H9 (cell line): ENCODE measurements at regions not wholly inside any gene's neighbourhood (a gene's known extent, or its start where the extent isn't known, plus 50 kb on each side); places are given as distances from the start of the nearest gene placed in this dataset.

Source experiments
- DNase-seq: peaks from one replicate; pipeline ENCODE4 v3.0.0-alpha.2; 2017
- H2AFZ ChIP-seq: one replicate; pipeline ENCODE4 v1.6.1; 2013; ENCODE audit warnings: mild to moderate bottlenecking, low read length, control low read depth, moderate library complexity
- H2AK5ac ChIP-seq: 2 replicates; pipeline ENCODE4 v1.6.1; 2013; ENCODE audit warnings: low read length, control low read depth, mixed read lengths; ENCODE audit not compliant: insufficient read length
- H2BK120ac ChIP-seq: one replicate; pipeline ENCODE4 v1.6.1; 2013; ENCODE audit warnings: low read depth, mild to moderate bottlenecking, low read length, control low read depth, inconsistent platforms; ENCODE audit not compliant: poor library complexity, severe bottlenecking
- H2BK12ac ChIP-seq: 2 replicates; pipeline ENCODE4 v1.6.1; 2013; ENCODE audit warnings: low read length, control low read depth, mixed read lengths, low read depth; ENCODE audit not compliant: insufficient read length
- H2BK15ac ChIP-seq: 2 replicates; pipeline ENCODE4 v1.6.1; 2013; ENCODE audit warnings: low read depth, low read length, control low read depth
- H2BK20ac ChIP-seq: one replicate; pipeline ENCODE4 v1.6.1; 2013; ENCODE audit warnings: low read depth, mild to moderate bottlenecking, low read length, control low read depth, inconsistent platforms; ENCODE audit not compliant: poor library complexity, severe bottlenecking
- H2BK5ac ChIP-seq: 2 replicates; pipeline ENCODE4 v1.6.1; 2013; ENCODE audit warnings: low read length, control low read depth, mixed read lengths; ENCODE audit not compliant: insufficient read length
- H3K14ac ChIP-seq: 2 replicates; pipeline ENCODE4 v1.6.1; 2013; ENCODE audit warnings: low read length, control low read depth; ENCODE audit not compliant: insufficient read depth
- H3K18ac ChIP-seq: 2 replicates; pipeline ENCODE4 v1.6.1; 2013; ENCODE audit warnings: low read depth, mild to moderate bottlenecking, mixed read lengths, low read length, control low read depth; ENCODE audit not compliant: insufficient read length
- H3K23ac ChIP-seq: 2 replicates; pipeline ENCODE4 v1.6.1; 2013; ENCODE audit warnings: low read length, control low read depth, mixed read lengths, low read depth; ENCODE audit not compliant: insufficient read length
- H3K23me2 ChIP-seq: 2 replicates; pipeline ENCODE4 v1.6.1; 2013; ENCODE audit warnings: low read depth, mild to moderate bottlenecking, mixed read lengths, low read length, control low read depth; ENCODE audit not compliant: insufficient read length, poor library complexity, severe bottlenecking
- H3K27ac ChIP-seq: 2 replicates; pipeline ENCODE4 v1.5.1; 2013; ENCODE audit warnings: low read length, control low read depth, mixed read lengths, low read depth; ENCODE audit not compliant: insufficient read length
- H3K27me3 ChIP-seq: 2 replicates; pipeline ENCODE4 v1.6.1; 2013; ENCODE audit warnings: low read length, control low read depth, inconsistent platforms; ENCODE audit not compliant: insufficient read depth
- H3K4ac ChIP-seq: 2 replicates; pipeline ENCODE4 v1.6.1; 2013; ENCODE audit warnings: low read depth, mild to moderate bottlenecking, control low read depth, inconsistent platforms, low read length, moderate library complexity
- H3K4me1 ChIP-seq: 2 replicates; pipeline ENCODE4 v1.6.1; 2013; ENCODE audit warnings: low read length, control low read depth, inconsistent platforms; ENCODE audit not compliant: insufficient read depth
- H3K4me2 ChIP-seq: 2 replicates; pipeline ENCODE4 v1.6.1; 2013; ENCODE audit warnings: low read length, control low read depth, mixed read lengths; ENCODE audit not compliant: insufficient read length, insufficient read depth
- H3K56ac ChIP-seq: 2 replicates; pipeline ENCODE4 v1.6.1; 2013; ENCODE audit warnings: low read depth, mild to moderate bottlenecking, mixed read lengths, low read length, control low read depth; ENCODE audit not compliant: insufficient read length
- H3K79me1 ChIP-seq: 2 replicates; pipeline ENCODE4 v1.6.1; 2013; ENCODE audit warnings: low read depth, mild to moderate bottlenecking, moderate library complexity, low read length, control low read depth, inconsistent platforms; ENCODE audit not compliant: insufficient read depth, poor library complexity, severe bottlenecking
- H3K79me2 ChIP-seq: 2 replicates; pipeline ENCODE4 v1.6.1; 2013; ENCODE audit warnings: low read length, control low read depth, inconsistent platforms; ENCODE audit not compliant: insufficient read depth
- H3K9ac ChIP-seq: 2 replicates; pipeline ENCODE4 v1.6.1; 2013; ENCODE audit warnings: low read length, control low read depth, mixed read lengths; ENCODE audit not compliant: insufficient read length; ENCODE audit errors: extremely low read depth
- H3K9me3 ChIP-seq: one replicate; pipeline ENCODE4 v1.6.1; 2013; ENCODE audit warnings: low read depth, low read length, inconsistent platforms; ENCODE audit not compliant: control insufficient read depth
- H3T11ph ChIP-seq: one replicate; pipeline ENCODE4 v1.6.1; 2013; ENCODE audit warnings: mild to moderate bottlenecking, low read length, control low read depth, inconsistent platforms
- H4K20me1 ChIP-seq: one replicate; pipeline ENCODE4 v1.6.1; 2013; ENCODE audit not compliant: control insufficient read depth, insufficient read length, insufficient read depth
- H4K5ac ChIP-seq: 2 replicates; pipeline ENCODE4 v1.6.1; 2013; ENCODE audit warnings: low read depth, mild to moderate bottlenecking, mixed read lengths, low read length, control low read depth; ENCODE audit not compliant: insufficient read length
- H4K8ac ChIP-seq: replicated peaks from 2 replicates; pipeline ENCODE4 v1.6.1; 2013; ENCODE audit warnings: low read length, control low read depth, mixed read lengths, low read depth; ENCODE audit not compliant: insufficient read length
- H4K91ac ChIP-seq: 2 replicates; pipeline ENCODE4 v1.6.1; 2013; ENCODE audit warnings: low read depth, mild to moderate bottlenecking, moderate library complexity, mixed read lengths, low read length, control low read depth; ENCODE audit not compliant: insufficient read length
- H3K27ac Mint-ChIP-seq, 3 experiments: 2 replicates in 2 of 3; 3 replicates in 1 of 3; pipeline ENCODE4 v1.8.0; 2020 to 2021; ENCODE audit warnings: mixed read lengths in 3 of 3, mild to moderate bottlenecking in 1 of 3, moderate library complexity in 1 of 3
- H3K27me3 Mint-ChIP-seq: 2 replicates; pipeline ENCODE4 v1.8.0; 2021; ENCODE audit warnings: low read depth, mild to moderate bottlenecking, moderate library complexity, mixed read lengths
- H3K36me3 Mint-ChIP-seq, 3 experiments: 2 replicates in 2 of 3; 3 replicates in 1 of 3; pipeline ENCODE4 v1.8.0; 2020 to 2021; ENCODE audit warnings: low read depth in 3 of 3, mixed read lengths in 3 of 3; ENCODE audit not compliant: insufficient read depth in 1 of 3
- H3K4me1 Mint-ChIP-seq, 2 experiments: 2 replicates each; pipeline ENCODE4 v1.8.0; 2020; ENCODE audit warnings: mixed read lengths in 2 of 2
- H3K4me3 Mint-ChIP-seq, 2 experiments: 2 replicates in 1 of 2; 3 replicates in 1 of 2; pipeline ENCODE4 v1.8.0; 2020 to 2021; ENCODE audit warnings: mild to moderate bottlenecking in 2 of 2, mixed read lengths in 2 of 2, moderate library complexity in 1 of 2
- H3K9me3 Mint-ChIP-seq, 2 experiments: 2 replicates in 1 of 2; 3 replicates in 1 of 2; pipeline ENCODE4 v1.8.0; 2020; ENCODE audit warnings: mild to moderate bottlenecking in 2 of 2, mixed read lengths in 2 of 2, moderate library complexity in 1 of 2
- CTCF ChIP-seq: fragments of 200-600 bp; sonication (generic); conservative IDR thresholded peaks from 3 replicates; pipeline ENCODE4 v1.8.0; 2021; ENCODE audit warnings: antibody characterized with exemption, mild to moderate bottlenecking
- WGBS: extraction: QIAGEN DNeasy Blood & Tissue Kit; methylation state at CpG from one replicate; pipeline ENCODE4 v1.1.7; 2013; ENCODE audit warnings: missing lambda C conversion rate, low lambda C conversion rate, mixed read lengths; ENCODE audit not compliant: insufficient read length; ENCODE audit errors: extremely low coverage; 5-methylcytosine and 5-hydroxymethylcytosine counted together

DNA sequence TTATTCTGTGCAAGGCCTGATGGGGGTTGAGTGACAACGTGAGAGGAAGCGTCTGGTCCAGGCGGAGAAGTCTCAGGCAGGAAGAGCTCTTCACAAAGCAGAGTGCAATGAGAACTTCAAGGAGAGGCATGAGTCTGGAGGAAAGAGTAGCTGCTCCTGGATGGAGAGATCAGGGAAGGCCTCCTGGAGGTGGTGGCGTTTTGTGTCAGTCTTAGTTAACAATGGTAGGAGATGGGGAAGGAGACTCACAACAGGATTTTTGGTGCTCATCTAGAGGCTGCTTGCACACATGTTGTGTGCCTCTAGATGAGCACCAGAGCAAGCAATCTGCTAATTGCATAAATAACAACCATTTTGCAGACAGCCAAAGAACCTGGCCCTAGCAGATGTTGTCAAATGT is 442.8 kb upstream of the PODXL start:
- Histone ChIP-seq H3K4ac (no peak overlapping the region), H2BK12ac (no peak overlapping the region), H2BK15ac (no peak overlapping the region), H3K56ac (no peak overlapping the region), H2AK5ac (no peak overlapping the region), H3K27me3 (no peaks in the 10 kb centered on the region; the same call in 1 of the 2 replicates), H3K4me1 (no peaks in the 10 kb centered on the region), H2AFZ (no peak overlapping the region), H3T11ph (no peak overlapping the region), H3K79me2 (no peaks in the 10 kb centered on the region), H2BK120ac (no peak overlapping the region), H3K4me2 (no peak overlapping the region), H3K9ac (no peak overlapping the region), H4K91ac (no peak overlapping the region), H2BK20ac (no peak overlapping the region), H4K5ac (no peak overlapping the region), H3K23ac (no peak overlapping the region), H3K9me3 (no peaks in the 10 kb centered on the region), H3K27ac (no peak overlapping the region), H4K20me1 (no peaks in the 10 kb centered on the region), H3K18ac (no peak overlapping the region), H3K79me1 (no peaks in the 10 kb centered on the region), H4K8ac (no peak overlapping the region), H3K23me2 (no peaks in the 10 kb centered on the region), H2BK5ac (no peak overlapping the region), H3K14ac (no peak overlapping the region)
- H3K9me3 Mint-ChIP-seq = no peaks in the 10 kb centered on the region
- no peak overlapping the region for H3K27ac Mint-ChIP-seq
- TF ChIP-seq CTCF = no peak
- WGBS = no CpG with 5 or more reads among the region's 4 CpGs
- no peaks in the 10 kb centered on the region for H3K36me3 Mint-ChIP-seq
- H3K4me1 Mint-ChIP-seq = peaks cover 3 to 5% of the 10 kb centered on the region in 2 experiments; a peak in 3 of 4 replicates
- H3K4me3 Mint-ChIP-seq = no peak overlapping the region
- no peak for DNase-seq
- peaks cover 3% of the 10 kb centered on the region; the same call in 1 of the 2 replicates for H3K27me3 Mint-ChIP-seq
